ENCODE measurements at regions not wholly inside any gene's neighbourhood (a gene's known extent, or its start where the extent isn't known, plus 50 kb on each side); places are given as distances from the start of the nearest gene placed in this dataset.

DNA sequence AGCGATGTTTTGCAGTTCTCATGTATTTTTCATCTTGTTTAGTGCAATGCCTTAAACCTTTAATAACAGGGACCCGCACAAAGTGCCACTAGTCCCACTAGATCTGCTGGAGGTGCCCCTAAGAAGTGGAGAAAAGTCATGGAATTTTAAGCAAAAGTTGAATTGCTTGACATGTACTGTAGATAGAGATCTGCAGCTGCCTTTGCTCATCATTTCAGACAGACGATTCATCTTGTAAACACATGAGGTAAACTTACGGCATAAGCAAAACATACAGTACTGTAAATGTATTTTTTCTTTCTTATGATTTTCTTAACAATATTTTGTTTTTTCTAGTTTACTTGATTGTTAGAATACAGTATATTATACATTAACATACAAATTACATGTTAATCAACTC is 295.6 kb downstream of the CASP12 start:
- intact Hi-C loops (cut with DNase I) = loop anchor here in 2 of 10 donors (10.0 kb wide), 1 partner anchor 1262 kb away; no protein-coding TSS in a partner anchor
- Histone ChIP-seq H3K4me3 (no peak overlapping the region), H3K27ac (no peak overlapping the region), H3K36me3 (no peaks in the 10 kb centered on the region), H3K9me3 (peaks cover 0 to 9% (median 0%) of the 10 kb centered on the region in 12 donors), H3K27me3 (no peaks in the 10 kb centered on the region), H3K4me1 (no peaks in the 10 kb centered on the region)
- WGBS, 4 donors = 92 to 95% (median 94%) methylated on average over 4 of the region's 4 CpGs
- TF ChIP-seq, protein P1, sequence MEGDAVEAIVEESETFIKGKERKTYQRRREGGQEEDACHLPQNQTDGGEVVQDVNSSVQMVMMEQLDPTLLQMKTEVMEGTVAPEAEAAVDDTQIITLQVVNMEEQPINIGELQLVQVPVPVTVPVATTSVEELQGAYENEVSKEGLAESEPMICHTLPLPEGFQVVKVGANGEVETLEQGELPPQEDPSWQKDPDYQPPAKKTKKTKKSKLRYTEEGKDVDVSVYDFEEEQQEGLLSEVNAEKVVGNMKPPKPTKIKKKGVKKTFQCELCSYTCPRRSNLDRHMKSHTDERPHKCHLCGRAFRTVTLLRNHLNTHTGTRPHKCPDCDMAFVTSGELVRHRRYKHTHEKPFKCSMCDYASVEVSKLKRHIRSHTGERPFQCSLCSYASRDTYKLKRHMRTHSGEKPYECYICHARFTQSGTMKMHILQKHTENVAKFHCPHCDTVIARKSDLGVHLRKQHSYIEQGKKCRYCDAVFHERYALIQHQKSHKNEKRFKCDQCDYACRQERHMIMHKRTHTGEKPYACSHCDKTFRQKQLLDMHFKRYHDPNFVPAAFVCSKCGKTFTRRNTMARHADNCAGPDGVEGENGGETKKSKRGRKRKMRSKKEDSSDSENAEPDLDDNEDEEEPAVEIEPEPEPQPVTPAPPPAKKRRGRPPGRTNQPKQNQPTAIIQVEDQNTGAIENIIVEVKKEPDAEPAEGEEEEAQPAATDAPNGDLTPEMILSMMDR (IDR thresholded peaks at IDR 0.05) = no peak
- TF ChIP-seq POLR2A (IDR thresholded peaks at IDR 0.05) = no peak
- ATAC-seq = no peak
- no peak for DNase-seq

DNA sequence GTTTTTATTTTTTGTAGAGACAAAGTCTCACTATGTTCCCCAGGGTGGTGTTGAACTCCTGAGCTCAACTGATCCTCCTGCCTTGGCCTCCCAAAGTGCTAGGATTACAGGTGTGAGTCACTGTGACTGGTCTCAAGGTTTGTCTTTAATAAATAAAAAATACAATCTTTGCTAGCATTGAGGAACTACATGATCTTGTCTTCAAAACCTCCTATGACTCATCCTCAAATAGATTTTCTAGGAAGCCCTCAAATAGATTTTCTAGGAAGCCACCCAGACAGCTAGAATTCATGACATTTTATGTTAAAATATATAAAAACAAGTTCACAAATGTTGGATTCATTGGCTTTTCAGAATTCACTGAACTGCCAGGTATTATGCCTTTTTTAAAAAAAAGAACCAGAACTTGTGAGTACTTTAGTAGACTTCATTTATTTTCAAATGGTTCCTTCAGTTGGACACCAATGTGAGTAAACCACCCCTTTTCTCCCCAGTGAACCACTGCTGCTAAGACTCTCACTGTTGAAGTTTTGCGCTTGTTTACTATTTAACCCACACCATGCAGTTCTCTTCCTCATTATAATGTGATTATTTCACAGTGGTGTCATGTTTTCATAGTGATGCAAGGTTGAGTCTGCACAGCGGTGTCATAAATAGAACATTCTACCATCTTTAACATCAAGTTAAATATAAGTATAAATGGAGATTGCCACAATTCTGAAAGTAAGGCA is 303.9 kb downstream of the CASP12 start:
- intact Hi-C loops (cut with DNase I) = no loop called here
- H3K27me3 ChIP-seq = no peaks in the 10 kb centered on the region
- DNase-seq (no peak), ATAC-seq (no peak)
- 94 to 98% (median 97%) methylated on average over 2 of the region's 2 CpGs for WGBS, 4 donors
- H3K4me3 ChIP-seq = no peak overlapping the region
- no peaks in the 10 kb centered on the region for H3K36me3 ChIP-seq
- no peak overlapping the region for H3K27ac ChIP-seq
- H3K4me1 ChIP-seq = peaks cover 0 to 6% (median 0%) of the 10 kb centered on the region in 12 donors
- H3K9me3 ChIP-seq = no peaks in the 10 kb centered on the region
- TF ChIP-seq POLR2A (IDR thresholded peaks at IDR 0.05) = no peak
- TF ChIP-seq, protein P1 (IDR thresholded peaks at IDR 0.05) = no peak

DNA sequence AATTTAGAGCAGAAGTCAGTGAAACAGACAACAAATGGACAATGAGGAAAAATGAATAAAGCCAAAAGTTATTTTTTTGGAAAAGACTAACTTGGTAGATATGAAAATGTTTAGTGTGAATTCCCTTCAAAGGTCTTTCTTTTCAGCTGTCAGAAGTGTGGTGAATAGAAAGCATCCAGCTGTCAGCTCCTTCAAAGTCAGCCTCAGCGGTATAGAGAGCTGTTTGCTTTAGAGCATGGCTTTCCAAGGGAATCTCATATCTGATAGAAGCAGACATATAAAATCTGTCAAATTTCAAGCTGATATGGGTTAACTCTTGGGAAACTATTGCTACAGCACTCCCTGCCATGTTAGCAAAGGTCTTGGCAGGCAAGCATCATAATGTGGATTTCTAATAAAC is 309.3 kb downstream of the CASP12 start:
- Histone ChIP-seq H3K9me3 (no peaks in the 10 kb centered on the region), H3K27me3 (no peaks in the 10 kb centered on the region), H3K27ac (no peak overlapping the region), H3K4me1 (peaks cover 0 to under 1% (median 0%) of the 10 kb centered on the region in 12 donors), H3K4me3 (no peak overlapping the region), H3K36me3 (no peaks in the 10 kb centered on the region)
- 17 to 29% (median 23%) methylated on average over 1 of the region's 1 CpG for WGBS, 4 donors
- intact Hi-C loops (cut with DNase I) = no loop called here
- no peak for ATAC-seq
- TF ChIP-seq POLR2A (IDR thresholded peaks at IDR 0.05) = no peak
- TF ChIP-seq, protein P1 (IDR thresholded peaks at IDR 0.05) = no peak
- no peak for DNase-seq

DNA sequence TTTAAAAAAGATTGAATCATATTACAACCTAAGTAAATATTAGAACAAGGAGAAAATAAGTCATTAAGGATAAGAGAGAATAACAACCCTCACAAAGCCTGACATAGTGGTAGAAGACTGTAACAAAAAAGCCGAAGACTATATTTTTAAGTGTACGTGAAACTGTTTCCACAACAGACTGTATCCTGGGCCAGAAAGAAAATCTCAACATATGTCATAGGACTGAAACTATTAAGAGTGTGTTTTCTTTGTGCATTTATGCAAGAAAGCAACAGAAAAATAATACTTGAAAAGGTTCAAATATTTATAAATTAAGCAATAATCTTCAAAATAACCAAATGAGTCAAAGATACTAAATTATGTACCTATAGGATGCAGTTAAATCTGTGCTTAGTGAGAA is 309.8 kb downstream of the CASP12 start:
- Histone ChIP-seq H3K9me3 (no peaks in the 10 kb centered on the region), H3K27ac (no peak overlapping the region), H3K4me3 (no peak overlapping the region), H3K27me3 (no peaks in the 10 kb centered on the region), H3K36me3 (no peaks in the 10 kb centered on the region), H3K4me1 (no peaks in the 10 kb centered on the region)
- intact Hi-C loops (cut with DNase I) = no loop called here
- no peak for DNase-seq
- TF ChIP-seq, protein P1 (IDR thresholded peaks at IDR 0.05) = no peak
- TF ChIP-seq POLR2A (IDR thresholded peaks at IDR 0.05) = no peak
- no peak for ATAC-seq
- WGBS, 4 donors = 55 to 86% (median 67%) methylated on average over 2 of the region's 2 CpGs
